SK-N-SH (cell line): ENCODE measurements at regions not wholly inside any gene's neighbourhood (a gene's known extent, or its start where the extent isn't known, plus 50 kb on each side); places are given as distances from the start of the nearest gene placed in this dataset.

ENCODE experiments used
- CTCF ChIA-PET: fragments of 300-600, 350-600 bp; formaldehyde crosslinking; extraction: SDS; loops from one replicate; lab custom pipeline; 2021; lab: Yijun Ruan, JAX
- POLR2A ChIA-PET: fragments of 350-600 bp; sonication (Branson Sonifier 250); formaldehyde crosslinking; extraction: SDS; loops from one replicate; lab custom pipeline; 2020; ENCODE audit warnings: antibody characterized with exemption, inconsistent platforms; lab: Yijun Ruan, JAX
- DNase-seq: peaks from one replicate; pipeline ENCODE4 v3.0.0; 2012
- H2AFZ ChIP-seq: fragments of 200-600 bp; sonication (generic); 2 replicates; pipeline ENCODE4 v1.8.1; 2016; ENCODE audit warnings: antibody characterized with exemption, mild to moderate bottlenecking, low read depth
- H3F3A ChIP-seq: fragments of 200-600 bp; sonication (generic); replicated peaks from 2 replicates; pipeline ENCODE3; 2016; ENCODE audit warnings: antibody characterized with exemption, mild to moderate bottlenecking; ENCODE audit not compliant: insufficient read depth
- H3K27ac ChIP-seq, 2 experiments: fragments of 200-500 bp in 1 of 2; fragments of 200-600 bp in 1 of 2; sonication (Bioruptor generic) in 1 of 2; sonication (generic), shearing (Covaris generic) in 1 of 2; 2 replicates each; pipeline versions ENCODE4 v1.5.1 to v1.6.1; 2014 to 2016; ENCODE audit warnings: low read depth in 2 of 2, inconsistent platforms in 1 of 2, low read length in 1 of 2, mild to moderate bottlenecking in 1 of 2, mixed read lengths in 1 of 2
- H3K27me3 ChIP-seq: fragments of 200-600 bp; sonication (generic), shearing (Covaris generic); 2 replicates; pipeline ENCODE4 v1.6.1; 2016; ENCODE audit warnings: mixed run types; ENCODE audit not compliant: insufficient read depth
- H3K36me3 ChIP-seq, 2 experiments: fragments of 200-500 bp in 1 of 2; fragments of 200-600 bp in 1 of 2; sonication (Bioruptor generic) in 1 of 2; sonication (generic) in 1 of 2; replicated peaks in 1 of 2; 2 replicates each; pipeline versions ENCODE3 to v1.5.1; 2014 to 2016; ENCODE audit warnings: low read length in 1 of 2, mild to moderate bottlenecking in 1 of 2; ENCODE audit not compliant: insufficient read depth in 2 of 2, control insufficient read depth in 1 of 2
- H3K4me1 ChIP-seq, 2 experiments: fragments of 200-500 bp in 1 of 2; fragments of 200-600 bp in 1 of 2; sonication (Bioruptor generic) in 1 of 2; sonication (generic), shearing (Covaris generic) in 1 of 2; 2 replicates each; pipeline versions ENCODE4 v1.5.1 to v1.6.1; 2014 to 2016; ENCODE audit warnings: low read depth in 1 of 2, low read length in 1 of 2, mixed run types in 1 of 2; ENCODE audit not compliant: insufficient read depth in 2 of 2, control insufficient read depth in 1 of 2
- H3K4me2 ChIP-seq: fragments of 200-600 bp; sonication (generic), shearing (Covaris generic); 2 replicates; pipeline ENCODE4 v1.6.1; 2017; ENCODE audit warnings: mixed run types
- H3K4me3 ChIP-seq, 2 experiments: fragments of 200-500 bp in 1 of 2; fragments of 200-600 bp in 1 of 2; sonication (Bioruptor generic) in 1 of 2; sonication (generic), shearing (Covaris generic) in 1 of 2; 2 replicates each; pipeline versions ENCODE4 v1.5.1 to v1.8.1; 2014 to 2016; ENCODE audit warnings: low read depth in 2 of 2, inconsistent platforms in 1 of 2, low read length in 1 of 2, mild to moderate bottlenecking in 1 of 2, mixed read lengths in 1 of 2, moderate library complexity in 1 of 2
- H3K79me2 ChIP-seq: fragments of 200-600 bp; sonication (generic); 2 replicates; pipeline ENCODE4 v1.8.1; 2017; ENCODE audit warnings: mild to moderate bottlenecking; ENCODE audit not compliant: insufficient read depth
- H3K9ac ChIP-seq: fragments of 200-600 bp; sonication (generic); 2 replicates; pipeline ENCODE4 v1.6.1; 2017; ENCODE audit warnings: mixed run types
- H3K9me2 ChIP-seq: fragments of 200-600 bp; sonication (generic); 2 replicates; pipeline ENCODE4 v1.6.1; 2017; ENCODE audit warnings: mixed run types
- H3K9me3 ChIP-seq: fragments of 200-600 bp; sonication (generic); 2 replicates; pipeline ENCODE4 v1.6.1; 2017; ENCODE audit warnings: mixed run types, mild to moderate bottlenecking, moderate library complexity
- H4K20me1 ChIP-seq: fragments of 200-600 bp; sonication (generic); 2 replicates; pipeline ENCODE4 v1.6.1; 2017; ENCODE audit warnings: mild to moderate bottlenecking, mixed run types; ENCODE audit not compliant: insufficient read depth
- FOSL2 ChIP-seq: IDR thresholded peaks from 2 replicates; pipeline ENCODE4 v1.4.0; 2012; ENCODE audit warnings: low read depth, mild to moderate bottlenecking, moderate library complexity, borderline replicate concordance
- FOXM1 ChIP-seq: IDR thresholded peaks from 2 replicates; pipeline ENCODE4 v1.4.0; 2012; ENCODE audit warnings: low read depth, mild to moderate bottlenecking
- MAX ChIP-seq: IDR thresholded peaks from 2 replicates; pipeline ENCODE4 v1.4.0; 2012; ENCODE audit warnings: low read depth
- MXI1 ChIP-seq: IDR thresholded peaks from 2 replicates; pipeline ENCODE4 v1.6.1; 2012; ENCODE audit warnings: mild to moderate bottlenecking, low read depth, low read length, improper control_type of control experiment
- NFIC ChIP-seq: IDR thresholded peaks from 2 replicates; pipeline ENCODE4 v1.4.0; 2012; ENCODE audit warnings: borderline replicate concordance
- RAD21 ChIP-seq: IDR thresholded peaks from 2 replicates; pipeline ENCODE4 v1.6.1; 2012; ENCODE audit warnings: mild to moderate bottlenecking, low read length
- REST ChIP-seq: IDR thresholded peaks from 2 replicates; pipeline ENCODE4 v1.6.1; 2012; ENCODE audit warnings: mild to moderate bottlenecking, low read depth, low read length, moderate library complexity
- RFX5 ChIP-seq: IDR thresholded peaks from 2 replicates; pipeline ENCODE4 v1.6.1; 2012; ENCODE audit warnings: mild to moderate bottlenecking, improper control_type of control experiment, low read length
- YY1 ChIP-seq: IDR thresholded peaks from 2 replicates; pipeline ENCODE4 v1.4.0; 2012; ENCODE audit warnings: low read depth, mild to moderate bottlenecking
- WGBS: methylation state at CpG from one replicate; pipeline ENCODE4 v1.1.6; 2017; ENCODE audit warnings: low lambda C conversion rate; 5-methylcytosine and 5-hydroxymethylcytosine counted together
- TF ChIP-seq, protein P1 (sequence below): fragments of 150-350 bp; IDR thresholded peaks from 2 replicates; pipeline ENCODE4 v1.6.1; 2016; ENCODE audit warnings: mild to moderate bottlenecking, low read depth, low read length

DNA sequence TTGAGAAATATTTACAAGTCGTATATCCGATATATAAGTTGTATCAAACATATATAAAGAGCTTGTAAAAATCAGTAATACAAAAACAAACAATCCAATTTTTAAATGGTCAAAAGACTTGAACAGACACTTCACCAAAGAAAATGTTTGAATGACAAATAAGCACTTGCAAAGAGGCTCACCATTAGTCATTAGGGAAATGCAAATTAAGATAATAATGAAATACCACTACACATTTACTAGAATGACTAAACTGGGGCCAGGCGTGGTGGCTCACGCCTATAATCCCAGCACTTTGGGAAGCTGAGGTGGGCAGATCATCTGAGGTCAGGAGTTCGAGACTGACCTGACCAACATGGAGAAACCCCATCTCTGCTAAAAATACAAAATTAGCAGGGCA, 134.6 kb upstream of the HAND1 start (continued):
- TF ChIP-seq REST = no peak
- TF ChIP-seq NFIC = no peak
- TF ChIP-seq FOSL2 = no peak

GRCh38 chr5:154611341-154611767, 133.3 kb upstream of the HAND1 start:
- CTCF ChIA-PET = interaction anchor here (0.7 to 10.9 kb wide), 18 partner anchors 8 to 636 kb away, joined by 3 to 179 read pairs (median 5); no protein-coding TSS in a partner anchor
- peaks cover 7% of the 10 kb centered on the region for H3K27me3 ChIP-seq

More at GRCh38 chr5:154611341-154611767, 133.3 kb upstream of the HAND1 start:
- H3F3A ChIP-seq = no peaks in the 10 kb centered on the region
- no peak overlapping the region for H3K9ac ChIP-seq
- H3K36me3 ChIP-seq = no peaks in the 10 kb centered on the region
- 73% methylated on average over 23 of the region's 23 CpGs for WGBS
- no peak overlapping the region for H3K27ac ChIP-seq
- H2AFZ ChIP-seq = no peak overlapping the region
- DNase-seq = no peak
- H3K4me3 ChIP-seq = no peak overlapping the region
- POLR2A ChIA-PET = interaction anchor here (0.8 to 1.1 kb wide), 2 partner anchors 143 to 190 kb away, joined by 3 to 5 read pairs; no protein-coding TSS in a partner anchor
- peaks cover 0 to 37% of the 10 kb centered on the region in 2 experiments; a peak in 1 of 4 replicates for H3K4me1 ChIP-seq
- TF ChIP-seq, protein P1, sequence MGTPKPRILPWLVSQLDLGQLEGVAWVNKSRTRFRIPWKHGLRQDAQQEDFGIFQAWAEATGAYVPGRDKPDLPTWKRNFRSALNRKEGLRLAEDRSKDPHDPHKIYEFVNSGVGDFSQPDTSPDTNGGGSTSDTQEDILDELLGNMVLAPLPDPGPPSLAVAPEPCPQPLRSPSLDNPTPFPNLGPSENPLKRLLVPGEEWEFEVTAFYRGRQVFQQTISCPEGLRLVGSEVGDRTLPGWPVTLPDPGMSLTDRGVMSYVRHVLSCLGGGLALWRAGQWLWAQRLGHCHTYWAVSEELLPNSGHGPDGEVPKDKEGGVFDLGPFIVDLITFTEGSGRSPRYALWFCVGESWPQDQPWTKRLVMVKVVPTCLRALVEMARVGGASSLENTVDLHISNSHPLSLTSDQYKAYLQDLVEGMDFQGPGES = no peak
- TF ChIP-seq RFX5 (no peak), RAD21 (no peak), YY1 (no peak), NFIC (no peak), MAX (no peak), FOXM1 (no peak), MXI1 (no peak)
- TF ChIP-seq, all 33 proteins: peak for 0
- Histone ChIP-seq H4K20me1 (no peaks in the 10 kb centered on the region), H3K79me2 (no peaks in the 10 kb centered on the region), H3K4me2 (no peak overlapping the region), H3K9me3 (no peaks in the 10 kb centered on the region), H3K9me2 (no peaks in the 10 kb centered on the region)
